GM21619 (cell line): ENCODE measurements at regions not wholly inside any gene's neighbourhood (a gene's known extent, or its start where the extent isn't known, plus 50 kb on each side); places are given as distances from the start of the nearest gene placed in this dataset.
"Not testable (repeated sequence)": the region's sequence is repeated elsewhere in the genome, so short reads cannot be mapped to it uniquely, and the experiment has no call there.

Experiments used
- ATAC-seq: cut with Tn5 transposase; IDR thresholded peaks from one replicate; pipeline ENCODE4 v1.9.1; 2021; ENCODE audit not compliant: unreplicated experiment

GRCh38 chr5:39532511-39532910 is 107.7 kb upstream of the DAB2 start:
- no peak for ATAC-seq

- ATAC-seq = no peak
These were observed 106.5 kb upstream of the DAB2 start for GRCh38 chr5:39531306-39531705.

DNA sequence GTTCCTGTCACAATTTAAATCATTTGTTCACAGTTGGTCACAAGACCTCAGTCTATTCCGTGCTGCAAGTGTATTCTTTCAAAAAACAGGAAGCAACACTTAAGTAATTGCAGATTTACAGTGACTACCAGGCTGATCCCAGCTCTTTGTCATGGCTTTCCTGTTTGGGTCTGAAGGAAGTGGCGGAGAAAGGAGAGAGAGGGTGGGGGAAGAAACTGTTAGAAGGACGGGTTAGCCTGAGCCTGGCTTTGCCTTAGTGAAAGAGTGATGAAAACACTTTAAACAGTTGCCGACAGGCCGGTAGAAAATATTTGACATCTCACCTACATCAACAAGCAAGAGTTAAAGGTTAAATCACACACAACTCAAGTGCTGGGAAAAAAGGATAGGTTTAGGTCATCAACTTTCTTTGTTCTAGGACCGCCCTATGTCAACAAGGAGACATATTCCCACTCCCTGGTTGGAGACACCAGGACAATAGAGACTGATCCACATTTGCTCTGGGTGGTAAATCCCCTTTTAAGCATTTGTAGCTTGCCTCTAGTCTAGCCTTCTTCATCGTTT is 102.2 kb upstream of the DAB2 start:
- no peak for ATAC-seq

GRCh38 chr5:39525781-39526180 is 101.0 kb upstream of the DAB2 start:
- not testable (repeated sequence) for ATAC-seq

GRCh38 chr5:39525271-39525670 is 100.5 kb upstream of the DAB2 start:
- no peak for ATAC-seq

DNA sequence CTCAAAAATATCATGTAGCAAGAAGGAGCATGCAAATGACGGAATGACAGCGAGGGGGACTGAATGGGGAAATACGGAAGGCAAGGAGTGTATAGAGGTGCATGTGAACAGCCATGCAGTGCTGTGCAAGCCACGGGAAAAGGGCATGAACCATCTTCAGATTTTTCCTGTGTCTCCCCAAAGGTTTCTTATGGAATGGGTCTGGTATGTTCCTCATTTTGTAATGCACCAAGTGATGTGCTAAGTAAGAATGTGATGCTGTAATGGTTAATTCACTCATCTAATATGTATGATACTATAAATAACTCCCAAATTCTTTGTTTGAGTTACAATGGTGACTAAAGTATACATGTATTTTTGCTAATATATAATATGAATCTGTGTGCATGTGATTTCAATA is 99.0 kb upstream of the DAB2 start:
- no peak for ATAC-seq

GRCh38 chr5:39521940-39522590 is 97.3 kb upstream of the DAB2 start:
- ATAC-seq = no peak

GRCh38 chr5:39521098-39521860 is 96.5 kb upstream of the DAB2 start:
- ATAC-seq = no peak

DNA sequence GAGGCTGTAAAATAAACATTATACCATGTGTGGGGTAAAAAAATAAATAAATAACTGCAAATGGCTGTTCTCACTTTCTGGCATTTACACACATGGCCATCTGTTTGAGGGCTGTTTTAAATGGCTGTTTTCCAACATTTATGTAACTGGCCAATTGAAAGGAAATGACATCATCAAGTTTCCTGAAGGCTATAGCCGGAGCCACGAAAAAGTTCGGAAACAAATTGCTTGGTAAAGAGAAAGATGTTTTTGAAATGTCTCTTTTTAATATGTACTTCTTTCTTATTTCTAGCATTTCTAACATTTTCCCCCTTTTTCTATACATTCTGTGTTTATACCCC is 95.4 kb upstream of the DAB2 start:
- ATAC-seq = no peak

GRCh38 chr5:39519566-39520231 is 94.9 kb upstream of the DAB2 start:
- ATAC-seq = no peak

GRCh38 chr5:39519079-39519478 is 94.3 kb upstream of the DAB2 start:
- no peak for ATAC-seq

DNA sequence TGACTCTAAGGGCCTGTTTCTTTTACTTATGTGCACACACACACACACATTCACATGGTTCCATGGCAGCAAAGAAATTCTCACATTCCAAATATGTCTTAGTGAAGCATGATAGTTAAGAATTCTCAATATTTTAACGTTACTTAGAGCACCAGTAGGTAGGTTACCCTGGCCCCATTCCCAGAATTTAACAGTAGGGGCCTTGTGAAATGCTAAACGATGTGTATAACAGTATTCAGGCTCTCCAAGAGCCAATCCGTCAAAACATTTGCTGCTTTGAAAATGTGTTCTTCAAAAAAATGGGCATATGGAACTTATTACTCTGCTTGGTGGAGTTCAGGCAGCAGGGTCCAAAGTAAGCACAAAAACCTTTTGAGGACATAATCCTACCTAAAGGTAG is 93.7 kb upstream of the DAB2 start:
- no peak for ATAC-seq

DNA sequence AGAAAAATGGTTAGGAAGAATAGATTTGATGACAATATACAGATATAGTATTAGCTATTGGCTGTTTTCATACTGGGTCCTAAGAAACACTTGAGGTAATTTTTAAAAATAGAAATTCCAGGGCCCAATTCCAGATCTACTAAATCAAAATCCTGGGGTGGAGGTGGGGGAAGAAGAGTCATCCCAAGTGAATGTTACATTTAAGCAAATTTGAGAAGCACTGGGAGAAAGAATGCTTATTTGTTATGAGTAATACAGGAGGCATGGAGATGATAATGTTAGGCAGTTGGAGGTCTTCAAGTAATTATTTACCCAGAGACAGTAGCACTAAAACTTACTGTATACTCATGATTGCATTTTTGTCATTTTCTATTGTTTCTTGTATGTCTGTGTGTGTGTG is 93.0 kb upstream of the DAB2 start:
- no peak for ATAC-seq

DNA sequence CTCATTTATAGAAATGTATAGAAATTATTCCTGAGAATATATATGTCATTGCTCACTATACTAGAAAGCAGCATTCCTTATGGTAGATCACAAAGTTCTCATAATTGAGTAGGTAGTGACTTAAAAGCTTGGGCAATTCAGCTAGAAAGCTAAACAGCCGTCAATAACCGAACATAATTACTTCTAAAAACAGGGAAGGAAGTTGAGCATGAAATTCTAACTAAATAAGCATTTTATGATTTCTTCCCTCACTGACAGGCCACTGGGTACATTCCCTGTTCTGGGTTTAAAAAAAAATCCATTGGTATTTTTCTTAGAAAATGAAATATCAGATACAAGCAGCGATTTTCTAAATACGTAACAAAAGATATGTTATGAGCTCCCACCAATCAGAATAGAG is 91.1 kb upstream of the DAB2 start:
- no peak for ATAC-seq

- ATAC-seq = no peak
These were observed 88.5 kb upstream of the DAB2 start for GRCh38 chr5:39513236-39513635.

DNA sequence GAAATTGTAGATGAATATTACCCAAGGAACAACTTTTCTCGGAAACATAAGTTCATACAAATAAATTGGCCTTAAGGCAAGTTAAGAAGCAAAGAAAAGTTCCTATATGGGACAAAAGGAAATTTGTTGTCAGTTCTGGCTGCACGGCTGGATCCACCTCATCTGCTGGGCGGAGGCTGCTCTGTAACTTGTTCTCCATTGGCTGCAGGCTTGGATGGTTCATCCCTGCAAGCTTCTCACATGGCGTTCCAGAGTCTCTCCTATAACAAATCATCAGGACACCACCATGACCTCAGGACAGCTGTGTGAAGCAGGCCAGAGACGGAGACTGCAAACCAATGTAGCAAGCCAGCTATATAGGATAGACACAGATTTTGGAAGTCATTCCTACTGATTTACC is 81.4 kb upstream of the DAB2 start:
- no peak for ATAC-seq

GRCh38 chr5:39505791-39506190 is 81.0 kb upstream of the DAB2 start:
- no peak for ATAC-seq

GRCh38 chr5:39505363-39505762 is 80.6 kb upstream of the DAB2 start:
- ATAC-seq = no peak

DNA sequence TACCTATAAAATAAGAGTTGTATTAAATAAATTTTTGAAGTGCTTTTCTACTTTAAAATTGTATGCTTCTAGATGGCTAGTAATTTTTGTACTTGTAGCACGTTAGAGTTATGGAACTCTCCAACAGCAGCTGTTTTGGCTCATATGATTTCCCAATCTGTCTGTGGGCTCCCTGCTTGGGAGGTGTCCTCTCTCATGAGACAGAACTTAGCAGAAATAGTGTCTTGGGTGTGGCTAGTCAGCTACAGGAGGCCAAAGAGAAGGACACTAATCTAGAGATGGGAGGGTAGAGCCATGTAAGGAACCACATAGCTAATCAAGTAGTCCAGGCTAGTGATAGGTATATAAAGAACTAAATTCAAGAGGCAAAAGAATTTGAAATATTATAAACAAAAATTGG is 78.4 kb upstream of the DAB2 start:
- no peak for ATAC-seq

GRCh38 chr5:39502704-39503103 is 77.9 kb upstream of the DAB2 start:
- ATAC-seq = no peak

GRCh38 chr5:39501397-39501796 is 76.6 kb upstream of the DAB2 start:
- ATAC-seq = no peak

- no peak for ATAC-seq
These were observed 75.9 kb upstream of the DAB2 start for GRCh38 chr5:39500551-39501175.
